ENCODE measurements at regions not wholly inside any gene's neighbourhood (a gene's known extent, or its start where the extent isn't known, plus 50 kb on each side); places are given as distances from the start of the nearest gene placed in this dataset.

- no peaks in the 10 kb centered on the region for H3K9me3 ChIP-seq (ENCODE audit: insufficient read depth, low read depth, low read length)
- no peak overlapping the region for H3K4me3 ChIP-seq (ENCODE audit: insufficient read depth, low read depth, low read length)
- Mint-ChIP-seq H3K27me3 (ENCODE audit: low read depth, unreplicated experiment) (no peaks in the 10 kb centered on the region), H3K4me3 (ENCODE audit: unreplicated experiment) (no peak overlapping the region), H3K9me3 (ENCODE audit: unreplicated experiment) (no peaks in the 10 kb centered on the region), H3K36me3 (ENCODE audit: low read depth, unreplicated experiment) (no peaks in the 10 kb centered on the region), H3K27ac (ENCODE audit: unreplicated experiment) (no peak overlapping the region), H3K4me1 (ENCODE audit: low read depth, unreplicated experiment) (no peaks in the 10 kb centered on the region)
- H4K20me1 ChIP-seq (ENCODE audit: insufficient read depth, low read length) = no peaks in the 10 kb centered on the region
- peak overlapping the region; percentile 37 for H2AFZ ChIP-seq (ENCODE audit: low read depth, low read length)
- H3K79me2 ChIP-seq (ENCODE audit: insufficient read depth, low read length) = no peaks in the 10 kb centered on the region
- no peak overlapping the region for H3K9ac ChIP-seq (ENCODE audit: low read length)
- H3K27ac ChIP-seq (ENCODE audit: low read depth, low read length) = no peak overlapping the region
- no peaks in the 10 kb centered on the region for H3K36me3 ChIP-seq (ENCODE audit: insufficient read depth, low read length)
- FAIRE-seq (no peak), DNase-seq (ENCODE audit: low read depth) (no peak)
- no peak for TF ChIP-seq EZH2 (IDR thresholded peaks at IDR 0.05; ENCODE audit: insufficient read depth, low read length)
- TF ChIP-seq CTCF (IDR thresholded peaks at IDR 0.05; ENCODE audit: insufficient read depth, low read depth, low read length) = no peak
- no peaks in the 10 kb centered on the region for H3K27me3 ChIP-seq (ENCODE audit: insufficient read depth, low read length)
- peak overlapping the region; percentile 12 for H3K4me2 ChIP-seq (ENCODE audit: low read length)
- H3K4me1 ChIP-seq (ENCODE audit: insufficient read depth, low read length) = no peaks in the 10 kb centered on the region
Measured at GRCh38 chr2:147356157-147356556, 488.7 kb upstream of the ACVR2A start.

GRCh38 chr2:147355706-147356105 lies 489.1 kb upstream of the ACVR2A start:
- H3K4me1 Mint-ChIP-seq (ENCODE audit: low read depth, unreplicated experiment) = no peaks in the 10 kb centered on the region
- no peaks in the 10 kb centered on the region for H3K27me3 ChIP-seq (ENCODE audit: insufficient read depth, low read length)
- H3K4me1 ChIP-seq (ENCODE audit: insufficient read depth, low read length) = no peaks in the 10 kb centered on the region
- TF ChIP-seq CTCF (IDR thresholded peaks at IDR 0.05; ENCODE audit: insufficient read depth, low read depth, low read length) = no peak
- no peak for TF ChIP-seq EZH2 (IDR thresholded peaks at IDR 0.05; ENCODE audit: insufficient read depth, low read length)
- H2AFZ ChIP-seq (ENCODE audit: low read depth, low read length) = peak overlapping the region; percentile 37
- H3K79me2 ChIP-seq (ENCODE audit: insufficient read depth, low read length) = no peaks in the 10 kb centered on the region
- no peaks in the 10 kb centered on the region for H4K20me1 ChIP-seq (ENCODE audit: insufficient read depth, low read length)
- no peak overlapping the region for H3K27ac ChIP-seq (ENCODE audit: low read depth, low read length)
- H3K4me3 Mint-ChIP-seq (ENCODE audit: unreplicated experiment) = no peak overlapping the region
- H3K4me3 ChIP-seq (ENCODE audit: insufficient read depth, low read depth, low read length) = no peak overlapping the region
- H3K27me3 Mint-ChIP-seq (ENCODE audit: low read depth, unreplicated experiment) = no peaks in the 10 kb centered on the region
- H3K9ac ChIP-seq (ENCODE audit: low read length) = no peak overlapping the region
- DNase-seq (ENCODE audit: low read depth) (no peak), FAIRE-seq (no peak)
- H3K27ac Mint-ChIP-seq (ENCODE audit: unreplicated experiment) = no peak overlapping the region
- no peaks in the 10 kb centered on the region for H3K9me3 ChIP-seq (ENCODE audit: insufficient read depth, low read depth, low read length)
- no peaks in the 10 kb centered on the region for H3K9me3 Mint-ChIP-seq (ENCODE audit: unreplicated experiment)
- no peaks in the 10 kb centered on the region for H3K36me3 ChIP-seq (ENCODE audit: insufficient read depth, low read length)
- H3K36me3 Mint-ChIP-seq (ENCODE audit: low read depth, unreplicated experiment) = no peaks in the 10 kb centered on the region
- peak overlapping the region; percentile 12 for H3K4me2 ChIP-seq (ENCODE audit: low read length)

GRCh38 chr2:147353072-147353381 lies 491.8 kb upstream of the ACVR2A start:
- FAIRE-seq (no peak), DNase-seq (ENCODE audit: low read depth) (no peak)
- H3K9ac ChIP-seq (ENCODE audit: low read length) = no peak overlapping the region
- Mint-ChIP-seq H3K27me3 (ENCODE audit: low read depth, unreplicated experiment) (no peaks in the 10 kb centered on the region), H3K36me3 (ENCODE audit: low read depth, unreplicated experiment) (no peaks in the 10 kb centered on the region), H3K9me3 (ENCODE audit: unreplicated experiment) (no peaks in the 10 kb centered on the region), H3K4me1 (ENCODE audit: low read depth, unreplicated experiment) (no peaks in the 10 kb centered on the region), H3K4me3 (ENCODE audit: unreplicated experiment) (no peak overlapping the region), H3K27ac (ENCODE audit: unreplicated experiment) (no peak overlapping the region)
- TF ChIP-seq CTCF (IDR thresholded peaks at IDR 0.05; ENCODE audit: insufficient read depth, low read depth, low read length) (no peak), EZH2 (IDR thresholded peaks at IDR 0.05; ENCODE audit: insufficient read depth, low read length) (no peak)
- no peaks in the 10 kb centered on the region for H3K27me3 ChIP-seq (ENCODE audit: insufficient read depth, low read length)
- H3K9me3 ChIP-seq (ENCODE audit: insufficient read depth, low read depth, low read length) = no peaks in the 10 kb centered on the region
- H4K20me1 ChIP-seq (ENCODE audit: insufficient read depth, low read length) = no peaks in the 10 kb centered on the region
- H3K79me2 ChIP-seq (ENCODE audit: insufficient read depth, low read length) = no peaks in the 10 kb centered on the region
- no peak overlapping the region for H2AFZ ChIP-seq (ENCODE audit: low read depth, low read length)
- H3K4me2 ChIP-seq (ENCODE audit: low read length) = no peak overlapping the region
- H3K36me3 ChIP-seq (ENCODE audit: insufficient read depth, low read length) = no peaks in the 10 kb centered on the region
- no peak overlapping the region for H3K4me3 ChIP-seq (ENCODE audit: insufficient read depth, low read depth, low read length)
- no peaks in the 10 kb centered on the region for H3K4me1 ChIP-seq (ENCODE audit: insufficient read depth, low read length)
- H3K27ac ChIP-seq (ENCODE audit: low read depth, low read length) = no peak overlapping the region

Measured in astrocyte (in vitro differentiated cells and primary cell).